ENCODE measurements at regions not wholly inside any gene's neighbourhood (a gene's known extent, or its start where the extent isn't known, plus 50 kb on each side); places are given as distances from the start of the nearest gene placed in this dataset.

- no peak for TF ChIP-seq CTCF (IDR thresholded peaks at IDR 0.05)
- TF ChIP-seq POLR2AphosphoS5 (IDR thresholded peaks at IDR 0.05; ENCODE audit: insufficient read depth in 1 of 2, low read depth in 1 of 2) = no peak
- no peak for TF ChIP-seq POLR2A (IDR thresholded peaks at IDR 0.05)
Measured at GRCh38 chr3:73745526-73746191, 120.9 kb upstream of the PDZRN3 start.

Measured in vagina (tissue), 2 donors.